Mesodermal cell (in vitro differentiated cells): ENCODE measurements at regions not wholly inside any gene's neighbourhood (a gene's known extent, or its start where the extent isn't known, plus 50 kb on each side); places are given as distances from the start of the nearest gene placed in this dataset.

Experiments
- H3K27ac ChIP-seq: 2 replicates; pipeline ENCODE4 v1.7.0; 2013; ENCODE audit warnings: mild to moderate bottlenecking, low read depth, low read length, moderate library complexity; ENCODE audit not compliant: severe bottlenecking
- H3K36me3 ChIP-seq: 2 replicates; pipeline ENCODE4 v1.7.1; 2013; ENCODE audit warnings: mild to moderate bottlenecking, low read length, moderate library complexity; ENCODE audit not compliant: control insufficient read depth, insufficient read depth
- H3K4me1 ChIP-seq: one replicate; pipeline ENCODE4 v1.7.1; 2013; ENCODE audit warnings: mild to moderate bottlenecking, low read length; ENCODE audit not compliant: insufficient read depth, control insufficient read depth, poor library complexity, severe bottlenecking
- H3K4me3 ChIP-seq: 2 replicates; pipeline ENCODE4 v1.7.0; 2013; ENCODE audit warnings: low read length, control low read depth, mild to moderate bottlenecking; ENCODE audit not compliant: insufficient read depth, poor library complexity, severe bottlenecking; ENCODE audit errors: extremely low read depth
- H3K9me3 ChIP-seq: 2 replicates; pipeline ENCODE4 v1.7.1; 2013; ENCODE audit warnings: mild to moderate bottlenecking, low read length, moderate library complexity; ENCODE audit not compliant: control insufficient read depth
- WGBS, 2 experiments: methylation state at CpG; one replicate each; pipeline ENCODE4 v1.1.5; 2013; ENCODE audit warnings: missing lambda C conversion rate in 2 of 2; ENCODE audit not compliant: insufficient coverage in 2 of 2; 5-methylcytosine and 5-hydroxymethylcytosine counted together

DNA sequence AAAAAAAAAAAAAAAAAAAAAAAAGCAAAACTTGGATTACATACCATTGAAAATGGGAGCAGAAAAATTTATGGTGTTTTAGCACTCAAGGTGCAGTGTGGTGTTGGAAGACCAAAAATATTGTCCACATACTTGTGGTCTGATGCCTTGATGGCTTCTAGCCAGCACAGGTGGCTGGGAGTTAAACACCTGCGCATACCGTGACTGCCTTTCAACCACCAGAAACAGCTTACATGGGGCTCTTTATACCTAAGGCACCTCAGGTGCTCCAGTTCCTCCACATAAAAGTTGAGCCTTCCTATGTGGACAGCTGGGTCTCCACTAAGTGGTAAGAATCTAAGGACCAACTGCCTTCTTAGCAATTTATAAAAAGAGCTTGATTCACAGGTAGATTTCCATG is 802.6 kb upstream of the CELF4 start:
- H3K27ac ChIP-seq: no peak overlapping the region
- no peak overlapping the region for H3K4me3 ChIP-seq
- H3K36me3 ChIP-seq: no peaks in the 10 kb centered on the region
- peaks cover 6% of the 10 kb centered on the region for H3K4me1 ChIP-seq
- no peaks in the 10 kb centered on the region for H3K9me3 ChIP-seq
- WGBS, 2 experiments: 100% methylated on average over 2 of the region's 2 CpGs

DNA sequence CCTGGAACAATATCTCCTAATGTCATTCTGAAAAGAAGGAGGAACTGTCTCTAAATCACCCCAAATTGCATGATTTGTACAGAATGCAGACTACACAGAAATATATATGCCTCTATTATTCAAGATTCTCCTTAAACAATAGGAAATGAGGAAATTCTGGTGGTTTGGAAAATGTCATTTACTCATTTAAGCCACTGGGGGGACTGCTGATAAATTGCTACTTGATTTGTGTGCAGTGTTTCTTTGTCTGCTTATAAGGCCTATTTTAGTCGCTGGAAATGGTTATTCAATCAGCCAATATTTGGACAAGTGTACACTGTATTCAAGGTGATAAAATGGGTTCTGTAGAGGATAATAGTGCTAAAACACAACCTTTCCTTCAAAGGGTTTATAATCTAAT is 801.9 kb upstream of the CELF4 start:
- 80 to 100% methylated on average over 1 of the region's 1 CpG for WGBS, 2 experiments
- no peak overlapping the region for H3K27ac ChIP-seq
- H3K4me3 ChIP-seq: no peak overlapping the region
- H3K9me3 ChIP-seq: no peaks in the 10 kb centered on the region
- H3K36me3 ChIP-seq: no peaks in the 10 kb centered on the region
- H3K4me1 ChIP-seq: peaks cover 6% of the 10 kb centered on the region

DNA sequence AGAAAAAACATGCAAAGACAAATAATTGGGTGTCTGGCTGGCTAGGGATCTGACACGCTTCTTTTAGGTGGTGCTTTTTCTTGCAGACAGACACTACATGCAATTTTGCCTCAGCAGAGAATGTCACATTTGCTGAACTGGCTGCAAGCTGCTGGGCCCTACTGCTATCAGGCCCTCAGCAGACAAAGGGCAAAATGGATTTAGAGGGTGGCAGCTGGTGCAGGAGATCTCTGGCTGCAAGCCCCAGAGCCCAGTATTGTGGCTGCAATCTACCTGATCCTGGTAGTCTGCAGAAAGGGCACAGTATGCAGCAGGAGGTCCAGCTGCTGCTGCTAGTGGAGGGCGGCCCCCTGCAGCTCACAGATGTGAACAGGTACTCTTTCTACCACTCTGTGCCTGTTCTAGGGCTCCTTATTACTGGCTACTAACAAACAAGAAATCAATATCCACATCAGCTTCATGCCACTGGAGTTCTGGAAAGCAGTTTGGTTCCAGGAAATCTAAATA is 796.7 kb upstream of the CELF4 start:
- no peak overlapping the region for H3K27ac ChIP-seq
- H3K4me3 ChIP-seq: no peak overlapping the region
- H3K36me3 ChIP-seq: no peaks in the 10 kb centered on the region
- H3K4me1 ChIP-seq: peaks cover 5% of the 10 kb centered on the region
- WGBS, 2 experiments: 83 to 86% methylated on average over 1 to 2 of the region's 2 CpGs
- no peaks in the 10 kb centered on the region for H3K9me3 ChIP-seq

DNA sequence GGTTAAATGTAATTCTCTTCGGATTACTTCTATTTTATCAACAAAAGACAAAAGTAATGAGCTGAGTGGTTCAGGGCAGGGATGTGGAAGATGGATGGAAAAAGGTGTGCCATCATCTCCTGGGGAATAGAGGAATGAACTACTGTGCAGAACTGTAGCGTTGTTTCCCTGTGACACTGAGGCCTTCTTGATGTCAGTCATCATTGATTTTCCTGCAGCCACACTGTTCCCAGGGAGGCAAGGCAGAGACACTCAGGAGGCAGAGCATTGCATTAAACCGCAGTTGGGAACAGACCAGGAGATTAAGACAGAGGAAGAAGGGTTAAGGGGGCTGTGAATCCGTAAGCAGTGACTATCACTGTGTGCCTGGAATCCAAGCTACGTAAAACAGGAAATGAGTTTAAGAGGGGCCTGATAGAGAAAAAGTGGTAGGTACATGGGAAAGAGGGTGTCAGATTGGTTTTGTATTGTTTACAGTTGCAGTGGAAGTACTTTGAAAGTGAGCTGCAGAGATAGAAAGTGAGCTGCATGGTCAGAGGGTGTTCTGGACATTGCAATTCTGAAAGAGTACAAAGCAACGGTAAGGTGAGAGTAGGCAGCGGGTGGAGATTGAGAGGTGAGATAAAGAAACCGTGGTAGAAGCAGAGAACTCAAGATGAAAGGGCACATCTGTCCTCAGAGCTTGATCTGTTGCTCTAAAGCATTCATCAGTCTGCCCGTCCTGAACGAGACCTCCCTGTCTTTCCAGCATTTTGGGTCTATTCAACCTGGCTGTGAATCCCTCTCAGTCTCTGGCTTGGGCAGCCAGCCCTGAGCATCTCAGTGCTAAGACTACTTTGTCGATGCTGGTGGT is 793.4 kb upstream of the CELF4 start:
- peak overlapping the region; percentile 47 for H3K27ac ChIP-seq
- 72 to 77% methylated on average over 10 of the region's 11 CpGs for WGBS, 2 experiments
- H3K4me1 ChIP-seq: peaks cover 5% of the 10 kb centered on the region
- H3K4me3 ChIP-seq: no peak overlapping the region
- no peaks in the 10 kb centered on the region for H3K9me3 ChIP-seq
- H3K36me3 ChIP-seq: no peaks in the 10 kb centered on the region

DNA sequence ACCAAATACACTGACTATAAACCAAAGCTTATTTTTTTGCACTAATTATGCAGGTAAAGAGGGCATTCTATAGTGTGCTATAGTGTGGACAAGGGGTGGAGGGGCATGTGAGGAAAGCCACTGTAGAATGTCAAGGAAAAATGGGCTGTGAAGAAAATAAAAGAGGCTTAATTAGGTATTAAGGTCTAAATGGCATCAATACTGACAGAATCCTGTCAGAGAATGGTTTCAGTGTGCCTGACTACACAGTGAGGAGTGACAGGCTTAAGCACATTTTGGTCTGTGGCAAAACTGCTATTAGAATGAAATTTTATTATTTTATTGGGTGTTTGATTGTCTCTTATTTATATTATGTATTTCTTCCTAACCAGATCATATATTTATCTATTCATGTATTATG is 787.6 kb upstream of the CELF4 start:
- Histone ChIP-seq H3K4me1 (no peaks in the 10 kb centered on the region), H3K36me3 (no peaks in the 10 kb centered on the region), H3K4me3 (no peak overlapping the region), H3K9me3 (no peaks in the 10 kb centered on the region), H3K27ac (no peak overlapping the region)

DNA sequence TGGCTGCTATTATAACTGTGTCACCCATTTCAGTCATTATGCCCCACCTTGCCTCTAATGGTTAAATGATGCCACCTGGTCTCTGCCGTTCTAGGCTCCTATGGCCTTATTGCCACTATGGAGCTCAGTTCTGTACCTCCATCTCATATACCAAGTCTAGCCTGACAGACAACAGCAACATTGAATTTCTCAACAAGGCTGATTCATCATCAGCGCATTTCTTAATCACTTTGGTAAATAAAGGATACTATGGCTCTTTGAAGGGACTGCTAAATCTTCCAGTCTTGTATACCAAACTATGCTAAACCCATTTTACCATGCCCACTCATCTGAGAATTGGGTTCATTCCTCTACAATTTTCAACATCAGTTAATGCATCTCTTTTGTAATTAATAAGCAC is 784.5 kb upstream of the CELF4 start:
- Histone ChIP-seq H3K27ac (no peak overlapping the region), H3K9me3 (no peaks in the 10 kb centered on the region), H3K4me1 (no peaks in the 10 kb centered on the region), H3K4me3 (no peak overlapping the region), H3K36me3 (no peaks in the 10 kb centered on the region)
- WGBS, 2 experiments: 73 to 88% methylated on average over 1 of the region's 2 CpGs

DNA sequence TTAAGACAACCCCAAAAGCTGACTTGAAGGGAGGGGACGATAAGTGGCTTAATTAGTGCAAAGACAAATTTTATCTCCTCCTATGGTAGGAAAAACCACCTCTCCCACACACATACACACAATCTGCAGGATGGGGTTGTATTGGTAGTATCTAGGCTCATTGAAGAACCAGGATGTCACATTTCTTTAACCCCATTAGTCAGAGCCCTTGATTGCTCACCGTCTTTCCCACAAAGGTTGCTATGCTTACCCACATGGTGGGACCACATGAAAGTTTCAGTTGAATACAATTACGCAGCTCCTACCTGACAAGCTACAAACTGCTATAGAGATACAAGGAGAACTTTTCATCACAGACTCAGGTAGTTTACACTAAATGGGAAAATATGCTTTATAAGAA is 765.0 kb upstream of the CELF4 start:
- no peaks in the 10 kb centered on the region for H3K9me3 ChIP-seq
- no peak overlapping the region for H3K27ac ChIP-seq
- no peak overlapping the region for H3K4me3 ChIP-seq
- H3K4me1 ChIP-seq: no peaks in the 10 kb centered on the region
- WGBS, 2 experiments: 100% methylated on average over 2 of the region's 3 CpGs; no CpG with 5 or more reads in 1 of the 2 experiments
- no peaks in the 10 kb centered on the region for H3K36me3 ChIP-seq

DNA sequence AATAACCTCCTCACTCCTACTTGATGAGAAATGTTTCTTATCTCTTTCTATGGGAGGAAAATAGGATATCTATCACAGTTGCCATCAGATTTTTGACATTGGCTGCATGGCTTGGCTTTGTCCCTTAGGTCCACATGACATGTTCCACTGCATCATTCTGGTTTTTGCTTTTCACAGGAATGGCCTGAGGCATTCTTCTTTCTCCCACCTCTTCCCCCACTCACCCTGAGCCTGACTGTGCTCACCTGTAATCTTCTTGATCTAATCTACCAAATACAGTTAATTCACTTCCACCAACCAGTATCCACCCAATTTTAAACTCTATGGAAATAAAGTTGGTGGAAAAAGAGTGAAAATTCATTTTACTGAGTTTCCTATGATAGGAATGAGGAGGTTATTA is 763.5 kb upstream of the CELF4 start:
- Histone ChIP-seq H3K9me3 (no peaks in the 10 kb centered on the region), H3K27ac (no peak overlapping the region), H3K4me1 (no peaks in the 10 kb centered on the region), H3K4me3 (no peak overlapping the region), H3K36me3 (no peaks in the 10 kb centered on the region)

DNA sequence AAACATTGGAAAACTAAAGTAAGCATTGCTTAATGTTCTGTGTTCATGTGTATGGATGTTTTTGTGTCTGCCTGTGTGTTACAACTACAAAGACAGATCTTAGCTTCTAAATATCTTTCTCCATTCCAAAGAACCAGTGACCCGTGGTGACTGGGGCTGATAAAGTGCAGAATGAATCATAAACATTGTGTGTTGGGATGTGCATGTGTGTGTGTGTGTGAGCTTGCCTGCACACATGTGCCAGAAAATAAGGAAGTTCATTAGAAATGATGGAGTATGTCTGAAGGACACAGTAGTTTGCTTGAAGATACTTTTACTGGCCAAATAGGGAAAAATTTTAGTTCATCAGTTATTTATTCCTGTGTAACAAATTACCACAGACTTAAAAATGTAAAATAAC is 756.6 kb upstream of the CELF4 start:
- no CpG with 5 or more reads among the region's 1 CpG for WGBS, 2 experiments
- Histone ChIP-seq H3K9me3 (no peaks in the 10 kb centered on the region), H3K27ac (no peak overlapping the region), H3K4me1 (no peaks in the 10 kb centered on the region), H3K36me3 (no peaks in the 10 kb centered on the region), H3K4me3 (no peak overlapping the region)

DNA sequence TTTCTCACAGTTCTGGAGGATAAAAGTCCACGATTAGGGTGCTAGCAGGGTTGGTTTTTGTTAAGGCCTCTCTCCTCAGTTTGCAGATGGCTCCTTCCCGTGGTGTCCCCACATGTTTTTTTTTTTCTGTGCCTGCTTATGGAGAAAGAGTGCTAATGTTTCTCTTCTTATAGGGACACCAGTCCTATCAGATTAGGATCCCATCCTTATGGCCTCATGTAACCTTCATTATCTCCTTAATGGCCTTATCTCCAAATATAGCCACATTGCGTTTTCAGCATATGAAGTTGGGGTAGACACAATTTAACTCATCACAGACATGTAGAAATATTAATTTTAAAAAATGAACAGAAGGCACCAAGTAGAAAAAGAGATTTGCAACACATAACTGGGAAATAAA is 755.7 kb upstream of the CELF4 start:
- no peak overlapping the region for H3K27ac ChIP-seq
- H3K4me3 ChIP-seq: no peak overlapping the region
- H3K4me1 ChIP-seq: no peaks in the 10 kb centered on the region
- 71% methylated on average over 1 of the region's 3 CpGs; no CpG with 5 or more reads in 1 of the 2 experiments for WGBS, 2 experiments
- no peaks in the 10 kb centered on the region for H3K36me3 ChIP-seq
- no peaks in the 10 kb centered on the region for H3K9me3 ChIP-seq

DNA sequence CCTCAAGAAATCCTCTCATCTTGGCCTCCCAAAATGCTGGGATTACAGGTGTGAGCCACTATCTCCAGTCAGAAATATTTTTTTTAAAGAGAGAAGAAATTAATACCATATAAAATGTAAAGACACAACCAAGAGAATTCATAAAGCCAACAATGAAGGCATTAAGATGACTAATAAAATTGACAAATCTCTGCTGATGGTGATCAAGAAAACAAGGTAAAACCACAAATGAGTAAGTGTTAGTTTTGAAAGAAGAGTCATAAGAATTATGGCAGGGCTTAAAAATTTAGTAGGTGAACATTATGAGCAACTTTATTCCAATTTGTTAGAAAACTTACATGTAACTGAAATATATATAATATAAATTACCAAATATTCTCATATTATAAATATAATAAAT is 752.8 kb upstream of the CELF4 start:
- Histone ChIP-seq H3K4me3 (no peak overlapping the region), H3K27ac (no peak overlapping the region), H3K4me1 (no peaks in the 10 kb centered on the region), H3K36me3 (no peaks in the 10 kb centered on the region), H3K9me3 (no peaks in the 10 kb centered on the region)
